AG10803 (cell line): ENCODE measurements at regions not wholly inside any gene's neighbourhood (a gene's known extent, or its start where the extent isn't known, plus 50 kb on each side); places are given as distances from the start of the nearest gene placed in this dataset.

Source experiments
- DNase-seq: peaks from one replicate; pipeline ENCODE4 v3.0.0; 2010; ENCODE audit warnings: low read depth
- H3K4me3 ChIP-seq: 2 replicates; pipeline ENCODE4 v1.5.1; 2011; ENCODE audit warnings: mild to moderate bottlenecking, low read length, control low read depth
- CTCF ChIP-seq: conservative IDR thresholded peaks from 2 replicates; pipeline ENCODE4 v1.5.1; 2011; ENCODE audit warnings: mild to moderate bottlenecking, low read length, control low read depth, inconsistent platforms

DNA sequence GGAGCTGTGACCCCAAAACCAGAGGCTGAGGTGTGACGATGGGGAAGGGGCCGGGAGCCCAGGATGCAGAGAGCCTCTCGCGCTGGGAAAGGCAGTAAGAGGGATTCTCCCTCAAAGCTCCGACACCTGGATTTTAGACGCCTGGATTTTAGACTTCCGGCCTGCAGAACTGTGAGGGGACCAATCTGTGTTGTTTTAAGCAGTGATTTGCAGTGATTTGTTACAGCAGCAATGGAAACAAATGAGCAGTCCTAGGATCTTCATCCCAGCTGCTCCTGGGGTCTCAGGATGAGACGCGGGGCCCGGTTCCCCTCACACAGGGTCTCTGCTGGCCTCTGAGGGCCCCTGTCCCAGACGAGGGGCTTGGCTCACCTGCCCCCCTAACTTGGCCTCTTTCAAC lies 365.5 kb downstream of the THBS2 start:
- DNase-seq: no peak
- no peak for TF ChIP-seq CTCF
- H3K4me3 ChIP-seq: no peak overlapping the region

DNA sequence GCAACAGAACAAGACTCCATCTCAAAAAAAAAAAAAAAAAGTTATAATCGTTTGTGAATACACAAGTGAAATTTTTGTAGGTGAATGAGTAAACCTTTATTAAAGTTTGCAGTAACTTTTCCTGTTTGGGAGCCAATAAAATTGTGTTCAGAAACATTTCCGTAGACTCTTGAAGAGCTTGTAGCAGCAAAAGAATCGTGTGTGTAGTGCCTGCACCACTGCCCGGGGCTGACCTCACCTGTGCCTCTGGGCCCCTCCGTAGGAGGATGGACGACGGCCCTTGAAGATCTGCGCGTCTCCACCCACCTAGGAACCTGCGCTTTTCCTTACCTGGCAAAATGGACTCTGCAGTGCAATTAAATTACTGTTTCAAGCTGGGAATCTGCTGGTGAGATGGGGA lies 366.0 kb downstream of the THBS2 start:
- DNase-seq: no peak
- no peak for TF ChIP-seq CTCF
- H3K4me3 ChIP-seq: no peak overlapping the region

DNA sequence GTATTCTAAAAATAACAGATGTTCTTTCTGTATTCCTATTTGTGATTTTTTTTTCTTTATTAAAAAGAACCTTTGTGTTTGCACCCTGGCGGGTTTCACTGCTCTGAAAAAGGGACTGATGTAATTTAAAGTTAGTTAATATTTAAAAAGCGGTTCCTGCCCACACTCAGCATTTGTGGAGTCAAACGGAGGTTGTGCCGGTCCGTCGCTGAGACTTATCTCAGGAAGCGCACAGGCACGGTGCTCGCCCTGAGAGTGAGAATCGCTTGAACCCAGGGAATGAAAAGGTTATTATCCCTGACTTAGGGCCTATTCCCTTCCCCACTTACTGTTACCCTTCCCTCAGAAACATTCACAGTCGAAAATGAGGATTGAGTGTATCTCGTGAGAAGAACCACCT lies 366.7 kb downstream of the THBS2 start:
- TF ChIP-seq CTCF: no peak
- DNase-seq: no peak
- H3K4me3 ChIP-seq: no peak overlapping the region

DNA sequence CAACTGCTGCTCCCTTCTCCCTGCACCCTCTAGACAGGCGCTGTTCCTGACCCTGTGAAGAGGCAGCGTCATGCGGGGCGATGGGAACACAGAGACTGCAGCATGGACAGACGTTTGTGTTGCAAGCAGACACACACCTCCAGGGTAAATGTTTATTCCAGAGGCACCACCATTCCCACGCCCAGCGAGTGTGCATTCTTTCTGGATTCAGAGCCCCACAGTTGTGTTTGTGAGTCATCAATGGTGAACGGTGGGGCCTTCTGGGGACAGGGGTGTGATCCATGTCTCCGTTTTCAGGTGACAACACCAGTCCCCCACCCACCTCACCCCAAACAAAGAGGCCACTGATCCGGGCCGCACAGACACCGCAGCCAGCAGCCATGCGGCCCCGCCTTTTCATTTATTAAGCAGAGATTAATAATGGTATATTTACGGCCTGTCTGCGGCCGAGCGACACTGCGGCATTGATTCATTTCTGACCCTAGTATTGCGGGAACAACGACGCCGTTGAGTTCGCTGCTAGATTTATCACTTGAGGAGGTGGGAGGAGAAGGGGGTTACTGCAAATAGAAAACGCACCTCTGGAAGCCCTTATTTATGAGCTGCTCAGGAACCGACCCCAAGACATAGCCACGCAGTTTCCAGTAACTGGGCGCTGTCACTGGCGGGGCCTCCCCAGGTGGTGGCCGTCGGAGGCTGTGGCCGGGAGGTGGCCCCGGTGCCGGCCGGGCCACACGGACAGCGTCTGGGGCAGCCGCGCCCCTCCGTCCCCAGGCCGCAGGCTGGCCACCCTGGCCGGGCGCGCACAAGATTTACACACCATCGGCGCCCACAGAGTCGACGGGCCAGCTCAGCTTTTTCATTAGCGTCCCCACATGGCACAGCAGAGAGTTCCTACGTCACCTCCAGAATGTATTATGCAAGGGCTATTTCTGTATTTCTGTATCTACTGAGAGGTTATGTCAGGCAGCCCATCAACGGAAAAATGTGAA lies 367.6 kb downstream of the THBS2 start:
- TF ChIP-seq CTCF: no peak
- DNase-seq: no peak
- no peak overlapping the region for H3K4me3 ChIP-seq

- H3K4me3 ChIP-seq: no peak overlapping the region
- no peak for TF ChIP-seq CTCF
- DNase-seq: no peak
Measured at GRCh38 chr6:168885196-168885595, 368.4 kb downstream of the THBS2 start.

- peak; percentile 45 for DNase-seq
- H3K4me3 ChIP-seq: peak overlapping the region; percentile 15
- TF ChIP-seq CTCF: peak; percentile 71
Measured at GRCh38 chr6:168884646-168885086, 369.0 kb downstream of the THBS2 start.
